ENCODE measurements at regions not wholly inside any gene's neighbourhood (a gene's known extent, or its start where the extent isn't known, plus 50 kb on each side); places are given as distances from the start of the nearest gene placed in this dataset.
"Not testable (repeated sequence)": the region's sequence is repeated elsewhere in the genome, so short reads cannot be mapped to it uniquely, and the experiment has no call there.

DNA sequence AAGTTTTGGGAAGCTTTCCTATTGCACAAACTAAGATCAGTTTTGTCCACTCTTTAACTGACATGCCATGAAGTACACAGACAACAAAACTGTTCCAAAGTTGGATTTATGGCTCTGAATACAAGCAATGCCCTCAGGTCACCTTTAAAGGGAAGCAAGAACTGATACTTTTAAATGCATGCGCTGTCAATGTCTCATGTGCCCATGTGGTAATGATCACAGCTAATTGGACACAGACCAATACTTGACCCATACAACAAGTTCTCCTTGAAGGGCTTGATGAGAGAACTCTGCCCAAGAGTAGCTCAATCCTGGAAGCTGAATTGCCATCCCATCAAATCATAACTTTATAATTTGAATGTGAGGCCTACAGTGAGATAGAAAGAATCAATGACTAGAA, 624.9 kb downstream of the ETS1 start:
- H3K4me3 Mint-ChIP-seq (ENCODE audit: unreplicated experiment): no peak overlapping the region
- no peak overlapping the region for H3K27ac Mint-ChIP-seq (ENCODE audit: unreplicated experiment)
- DNase-seq (ENCODE audit: low spot score): no peak
- TF ChIP-seq CTCF (IDR thresholded peaks at IDR 0.05): no peak
- H3K9me3 Mint-ChIP-seq (ENCODE audit: low read depth): no peaks in the 10 kb centered on the region
- H3K27me3 Mint-ChIP-seq (ENCODE audit: low read depth): no peaks in the 10 kb centered on the region
- no peaks in the 10 kb centered on the region for H3K36me3 Mint-ChIP-seq (ENCODE audit: low read depth)
- H3K4me1 Mint-ChIP-seq (ENCODE audit: low read depth): peaks cover 10% of the 10 kb centered on the region

GRCh38 chr11:127950162-127950561, 637.2 kb downstream of the ETS1 start:
- Mint-ChIP-seq H3K27ac (ENCODE audit: unreplicated experiment) (no peak overlapping the region), H3K36me3 (ENCODE audit: low read depth) (no peaks in the 10 kb centered on the region), H3K4me3 (ENCODE audit: unreplicated experiment) (no peak overlapping the region), H3K4me1 (ENCODE audit: low read depth) (peaks cover 4% of the 10 kb centered on the region), H3K27me3 (ENCODE audit: low read depth) (no peaks in the 10 kb centered on the region), H3K9me3 (ENCODE audit: low read depth) (peaks cover 5% of the 10 kb centered on the region)
- no peak for TF ChIP-seq CTCF (IDR thresholded peaks at IDR 0.05)
- DNase-seq (ENCODE audit: low spot score): no peak

DNA sequence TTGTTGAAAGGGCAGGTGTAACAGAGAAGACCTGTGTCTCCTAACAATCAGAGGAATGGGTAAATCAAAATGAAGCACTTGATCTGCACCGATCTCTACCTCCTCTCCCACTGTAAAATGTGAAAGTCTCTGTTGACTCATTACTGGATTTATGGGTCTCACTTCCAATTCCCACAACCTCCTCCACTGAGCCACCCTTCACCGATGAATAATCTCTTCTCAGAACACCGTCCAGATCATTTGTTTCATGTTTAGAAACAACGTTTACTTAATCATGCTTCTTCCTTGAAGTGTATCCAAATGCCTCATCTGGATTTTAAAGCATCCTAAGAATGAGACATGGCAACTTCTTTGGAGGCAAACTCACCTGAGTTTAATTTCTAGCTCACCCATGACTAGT, 643.6 kb downstream of the ETS1 start:
- no peak overlapping the region for H3K4me3 Mint-ChIP-seq (ENCODE audit: unreplicated experiment)
- DNase-seq (ENCODE audit: low spot score): no peak
- TF ChIP-seq CTCF (IDR thresholded peaks at IDR 0.05): no peak
- H3K27me3 Mint-ChIP-seq (ENCODE audit: low read depth): peaks cover 2% of the 10 kb centered on the region
- no peaks in the 10 kb centered on the region for H3K4me1 Mint-ChIP-seq (ENCODE audit: low read depth)
- H3K36me3 Mint-ChIP-seq (ENCODE audit: low read depth): no peaks in the 10 kb centered on the region
- H3K27ac Mint-ChIP-seq (ENCODE audit: unreplicated experiment): no peak overlapping the region
- no peaks in the 10 kb centered on the region for H3K9me3 Mint-ChIP-seq (ENCODE audit: low read depth)

DNA sequence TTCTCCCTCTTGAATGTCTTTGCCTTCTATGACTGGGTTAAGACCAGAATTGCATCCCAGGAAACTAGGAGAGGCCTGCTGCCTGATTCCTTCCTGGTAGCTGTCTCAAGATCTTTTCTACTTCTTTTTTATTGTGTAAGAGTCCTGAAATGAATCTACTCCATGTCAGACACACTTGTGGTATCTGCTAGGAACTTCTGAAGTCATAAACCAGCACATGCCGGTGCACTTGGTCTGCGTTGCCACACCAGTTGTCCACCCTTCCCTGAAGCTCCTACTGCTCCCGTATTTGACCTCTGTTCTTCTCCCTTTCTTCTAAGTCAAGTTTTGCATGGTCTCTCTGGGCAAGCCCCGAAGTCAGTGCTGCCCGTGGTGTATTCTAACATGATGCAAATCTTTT, 644.2 kb downstream of the ETS1 start:
- Mint-ChIP-seq H3K27me3 (ENCODE audit: low read depth) (peaks cover 2% of the 10 kb centered on the region), H3K9me3 (ENCODE audit: low read depth) (no peaks in the 10 kb centered on the region), H3K36me3 (ENCODE audit: low read depth) (no peaks in the 10 kb centered on the region), H3K4me3 (ENCODE audit: unreplicated experiment) (no peak overlapping the region), H3K4me1 (ENCODE audit: low read depth) (no peaks in the 10 kb centered on the region), H3K27ac (ENCODE audit: unreplicated experiment) (no peak overlapping the region)
- TF ChIP-seq CTCF (IDR thresholded peaks at IDR 0.05): no peak
- DNase-seq (ENCODE audit: low spot score): no peak

DNA sequence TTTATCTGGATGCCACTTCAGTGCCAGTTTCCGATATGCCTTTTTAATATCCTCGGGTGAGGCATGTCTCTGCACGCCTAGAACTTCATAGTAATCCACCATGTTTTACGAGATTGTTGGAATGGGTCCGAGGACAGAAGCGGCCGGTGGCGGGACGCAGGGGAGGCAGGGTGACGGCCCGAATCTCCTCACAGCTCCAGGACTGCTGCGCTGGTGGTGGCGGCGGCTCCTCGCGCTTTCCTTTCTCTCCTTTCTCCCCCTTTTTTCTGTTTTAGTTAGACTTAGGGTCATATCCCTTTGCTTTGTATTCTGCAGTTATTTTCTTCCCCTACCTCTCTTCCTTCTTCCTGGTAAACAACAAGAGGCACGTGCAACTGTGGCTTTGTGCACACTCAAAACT, 645.8 kb downstream of the ETS1 start:
- not testable (repeated sequence) for H3K9me3 Mint-ChIP-seq (ENCODE audit: low read depth); H3K27me3 Mint-ChIP-seq (ENCODE audit: low read depth); H3K27ac Mint-ChIP-seq (ENCODE audit: unreplicated experiment); H3K4me3 Mint-ChIP-seq (ENCODE audit: unreplicated experiment); H3K36me3 Mint-ChIP-seq (ENCODE audit: low read depth); H3K4me1 Mint-ChIP-seq (ENCODE audit: low read depth); DNase-seq (ENCODE audit: low spot score)

DNA sequence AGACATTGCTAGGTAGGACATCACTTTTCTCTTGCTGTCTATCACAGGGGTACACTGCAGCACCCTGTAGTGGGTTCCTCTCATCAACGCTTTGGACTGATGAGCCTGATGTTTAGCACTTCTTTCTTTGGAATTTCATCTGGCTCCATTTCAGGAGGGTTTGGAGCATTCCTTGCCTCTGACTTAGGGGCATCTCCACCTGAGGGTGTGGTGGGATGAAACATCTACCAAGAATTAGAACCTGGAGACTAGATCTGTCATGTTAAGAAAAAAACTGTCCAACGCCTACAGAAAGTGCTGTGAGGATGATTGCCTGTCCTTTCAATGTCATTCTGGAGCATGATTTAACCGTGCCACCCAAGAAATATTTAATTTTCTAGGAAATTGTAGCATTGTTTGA, 648.4 kb downstream of the ETS1 start:
- no peak overlapping the region for H3K4me3 Mint-ChIP-seq (ENCODE audit: unreplicated experiment)
- no peaks in the 10 kb centered on the region for H3K9me3 Mint-ChIP-seq (ENCODE audit: low read depth)
- H3K4me1 Mint-ChIP-seq (ENCODE audit: low read depth): no peaks in the 10 kb centered on the region
- peaks cover 2% of the 10 kb centered on the region for H3K27me3 Mint-ChIP-seq (ENCODE audit: low read depth)
- TF ChIP-seq CTCF (IDR thresholded peaks at IDR 0.05): no peak
- DNase-seq (ENCODE audit: low spot score): no peak
- no peaks in the 10 kb centered on the region for H3K36me3 Mint-ChIP-seq (ENCODE audit: low read depth)
- H3K27ac Mint-ChIP-seq (ENCODE audit: unreplicated experiment): no peak overlapping the region
